Trophoblast cell (in vitro differentiated cells and primary cell): ENCODE measurements at regions not wholly inside any gene's neighbourhood (a gene's known extent, or its start where the extent isn't known, plus 50 kb on each side); places are given as distances from the start of the nearest gene placed in this dataset.

ENCODE experiments used
- DNase-seq, 2 donors: peaks; one replicate each; pipeline ENCODE4 v3.0.0-alpha.2; 2016
- H2AFZ ChIP-seq: 2 replicates; pipeline ENCODE4 v1.6.1; 2013; ENCODE audit warnings: low read length, moderate library complexity, mild to moderate bottlenecking; ENCODE audit not compliant: insufficient read depth, poor library complexity
- H2AK5ac ChIP-seq: 2 replicates; pipeline ENCODE4 v1.6.1; 2013; ENCODE audit warnings: mild to moderate bottlenecking, low read length
- H2BK120ac ChIP-seq: 2 replicates; pipeline ENCODE4 v1.6.1; 2013; ENCODE audit warnings: low read length, mild to moderate bottlenecking, moderate library complexity; ENCODE audit not compliant: insufficient read depth, poor library complexity
- H2BK12ac ChIP-seq: 2 replicates; pipeline ENCODE4 v1.6.1; 2013; ENCODE audit warnings: mild to moderate bottlenecking, low read length, moderate library complexity
- H2BK5ac ChIP-seq: 2 replicates; pipeline ENCODE4 v1.6.1; 2013; ENCODE audit warnings: low read length, low read depth, moderate library complexity, mild to moderate bottlenecking; ENCODE audit not compliant: poor library complexity
- H3K14ac ChIP-seq: 2 replicates; pipeline ENCODE4 v1.6.1; 2013; ENCODE audit warnings: mild to moderate bottlenecking, low read length
- H3K18ac ChIP-seq: 2 replicates; pipeline ENCODE4 v1.6.1; 2013; ENCODE audit warnings: mild to moderate bottlenecking, low read length
- H3K23ac ChIP-seq: 2 replicates; pipeline ENCODE4 v1.6.1; 2013; ENCODE audit warnings: low read length
- H3K27ac ChIP-seq: 2 replicates; pipeline ENCODE4 v1.5.1; 2013; ENCODE audit warnings: low read depth, mild to moderate bottlenecking, inconsistent platforms, low read length, moderate library complexity
- H3K27me3 ChIP-seq: 2 replicates; pipeline ENCODE4 v1.6.1; 2013; ENCODE audit warnings: inconsistent platforms, mild to moderate bottlenecking, low read length, moderate library complexity; ENCODE audit not compliant: insufficient read depth
- H3K36me3 ChIP-seq, 2 experiments: 1 replicate in 1 of 2; 2 replicates in 1 of 2; pipeline ENCODE4 v1.6.1; 2013; ENCODE audit warnings: low read length in 2 of 2, mild to moderate bottlenecking in 2 of 2, moderate library complexity in 1 of 2; ENCODE audit not compliant: insufficient read depth in 2 of 2, control insufficient read depth in 1 of 2
- H3K4ac ChIP-seq: 2 replicates; pipeline ENCODE4 v1.6.1; 2013; ENCODE audit warnings: low read depth, mild to moderate bottlenecking, low read length, moderate library complexity
- H3K4me1 ChIP-seq, 2 experiments: 1 replicate in 1 of 2; 2 replicates in 1 of 2; pipeline ENCODE4 v1.6.1; 2013; ENCODE audit warnings: low read length in 2 of 2, mild to moderate bottlenecking in 2 of 2, moderate library complexity in 1 of 2; ENCODE audit not compliant: insufficient read depth in 2 of 2, control insufficient read depth in 1 of 2
- H3K4me2 ChIP-seq: 2 replicates; pipeline ENCODE4 v1.6.1; 2013; ENCODE audit warnings: inconsistent platforms, mild to moderate bottlenecking, low read length, moderate library complexity
- H3K4me3 ChIP-seq: 2 replicates; pipeline ENCODE4 v1.5.1; 2013; ENCODE audit warnings: mild to moderate bottlenecking, low read depth, low read length, inconsistent platforms
- H3K79me1 ChIP-seq: one replicate; pipeline ENCODE4 v1.6.1; 2013; ENCODE audit warnings: low read length
- H3K79me2 ChIP-seq: 2 replicates; pipeline ENCODE4 v1.6.1; 2013; ENCODE audit warnings: low read length, mild to moderate bottlenecking; ENCODE audit not compliant: control insufficient read depth, insufficient read depth, poor library complexity
- H3K9ac ChIP-seq: 2 replicates; pipeline ENCODE4 v1.6.1; 2013; ENCODE audit warnings: mild to moderate bottlenecking, low read length
- H3K9me3 ChIP-seq: 2 replicates; pipeline ENCODE4 v1.6.1; 2013; ENCODE audit warnings: low read depth, mild to moderate bottlenecking, control low read depth, inconsistent platforms, low read length; ENCODE audit not compliant: insufficient read depth
- H4K12ac ChIP-seq: 2 replicates; pipeline ENCODE4 v1.6.1; 2013; ENCODE audit warnings: low read depth, mild to moderate bottlenecking, low read length, moderate library complexity
- H4K8ac ChIP-seq: 2 replicates; pipeline ENCODE4 v1.6.1; 2013; ENCODE audit warnings: low read depth, mild to moderate bottlenecking, low read length, moderate library complexity
- H4K91ac ChIP-seq: one replicate; pipeline ENCODE4 v1.6.1; 2013; ENCODE audit warnings: low read depth, mild to moderate bottlenecking, low read length, moderate library complexity
- WGBS: extraction: QIAGEN DNeasy Blood & Tissue Kit; methylation state at CpG from one replicate; pipeline ENCODE4 v1.1.7; 2013; ENCODE audit warnings: missing lambda C conversion rate; ENCODE audit not compliant: insufficient read length, insufficient coverage; ENCODE audit errors: extremely low coverage; 5-methylcytosine and 5-hydroxymethylcytosine counted together

DNA sequence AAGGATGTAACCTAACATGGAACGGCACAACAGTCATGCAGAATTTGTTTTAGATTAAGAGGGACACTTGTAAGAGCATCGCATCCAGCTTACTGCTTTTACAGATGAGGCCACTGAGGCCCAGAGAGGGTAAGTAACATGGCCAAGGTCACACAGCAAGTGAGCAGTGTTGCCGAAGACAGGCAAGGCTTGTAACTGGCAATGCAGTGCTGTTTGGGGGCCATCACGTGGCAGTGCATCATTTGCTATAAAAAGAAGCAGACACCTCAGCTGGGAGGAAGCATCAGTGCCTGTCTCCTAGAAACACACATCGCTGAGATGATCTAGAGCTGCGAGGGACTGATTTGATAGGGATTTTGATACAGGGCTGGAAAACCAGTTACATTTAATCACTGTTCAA, 108.2 kb upstream of the PROK2 start:
- no peak overlapping the region for H3K4me3 ChIP-seq
- no peak overlapping the region for H4K12ac ChIP-seq
- no peaks in the 10 kb centered on the region for H3K36me3 ChIP-seq
- H3K9ac ChIP-seq, result no peak overlapping the region
- WGBS, result no CpG with 5 or more reads among the region's 6 CpGs
- H2AFZ ChIP-seq, result no peak overlapping the region
- H3K4me1 ChIP-seq, result peaks cover 8 to 19% of the 10 kb centered on the region in 2 experiments
- no peak overlapping the region for H2BK120ac ChIP-seq
- no peak overlapping the region for H2BK5ac ChIP-seq
- H2BK12ac ChIP-seq, result no peak overlapping the region
- H3K4ac ChIP-seq, result no peak overlapping the region
- no peak overlapping the region for H3K18ac ChIP-seq
- no peak overlapping the region for H3K14ac ChIP-seq
- no peak overlapping the region for H3K27ac ChIP-seq
- no peak for DNase-seq
- no peaks in the 10 kb centered on the region for H3K27me3 ChIP-seq
- H3K23ac ChIP-seq, result no peak overlapping the region
- no peak overlapping the region for H2AK5ac ChIP-seq
- H3K4me2 ChIP-seq, result no peak overlapping the region
- no peaks in the 10 kb centered on the region for H3K79me1 ChIP-seq
- H4K8ac ChIP-seq, result no peak overlapping the region
- H3K9me3 ChIP-seq, result no peaks in the 10 kb centered on the region
- no peak overlapping the region for H4K91ac ChIP-seq
- no peaks in the 10 kb centered on the region for H3K79me2 ChIP-seq

DNA sequence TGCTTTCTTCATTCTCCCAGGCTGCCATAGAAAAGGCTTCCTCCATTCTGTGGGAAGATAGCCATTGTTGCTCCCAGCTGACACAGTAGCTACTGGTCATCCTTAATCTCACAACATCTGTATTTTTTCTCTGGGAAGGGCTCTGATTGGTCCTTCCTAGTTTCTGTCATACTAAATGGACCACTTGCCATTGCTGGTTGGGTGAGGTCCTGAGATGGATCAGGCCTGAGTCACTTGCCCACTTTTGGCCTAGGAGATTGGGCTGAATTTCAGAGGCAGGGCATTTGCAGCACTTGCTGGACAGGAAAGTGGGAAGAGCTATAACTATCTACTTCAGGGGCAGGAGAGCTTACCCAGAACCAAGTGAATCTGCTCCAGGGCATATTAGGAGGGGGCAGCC, 106.5 kb upstream of the PROK2 start:
- no peaks in the 10 kb centered on the region for H3K9me3 ChIP-seq
- no peaks in the 10 kb centered on the region for H3K36me3 ChIP-seq
- no peak overlapping the region for H4K12ac ChIP-seq
- no peak overlapping the region for H3K9ac ChIP-seq
- no peaks in the 10 kb centered on the region for H3K27me3 ChIP-seq
- no peak overlapping the region for H4K8ac ChIP-seq
- H3K14ac ChIP-seq, result no peak overlapping the region
- peak overlapping the region; percentile 35 for H2AFZ ChIP-seq
- no peak for DNase-seq
- no peaks in the 10 kb centered on the region for H3K79me2 ChIP-seq
- H2AK5ac ChIP-seq, result no peak overlapping the region
- H2BK120ac ChIP-seq, result no peak overlapping the region
- peaks cover 8 to 21% of the 10 kb centered on the region in 2 experiments for H3K4me1 ChIP-seq
- no peak overlapping the region for H3K27ac ChIP-seq
- H3K4me2 ChIP-seq, result no peak overlapping the region
- no peaks in the 10 kb centered on the region for H3K79me1 ChIP-seq
- no peak overlapping the region for H3K18ac ChIP-seq
- no peak overlapping the region for H2BK5ac ChIP-seq
- no peak overlapping the region for H4K91ac ChIP-seq
- no peak overlapping the region for H3K4me3 ChIP-seq
- no peak overlapping the region for H3K4ac ChIP-seq
- H2BK12ac ChIP-seq, result no peak overlapping the region
- H3K23ac ChIP-seq, result no peak overlapping the region

DNA sequence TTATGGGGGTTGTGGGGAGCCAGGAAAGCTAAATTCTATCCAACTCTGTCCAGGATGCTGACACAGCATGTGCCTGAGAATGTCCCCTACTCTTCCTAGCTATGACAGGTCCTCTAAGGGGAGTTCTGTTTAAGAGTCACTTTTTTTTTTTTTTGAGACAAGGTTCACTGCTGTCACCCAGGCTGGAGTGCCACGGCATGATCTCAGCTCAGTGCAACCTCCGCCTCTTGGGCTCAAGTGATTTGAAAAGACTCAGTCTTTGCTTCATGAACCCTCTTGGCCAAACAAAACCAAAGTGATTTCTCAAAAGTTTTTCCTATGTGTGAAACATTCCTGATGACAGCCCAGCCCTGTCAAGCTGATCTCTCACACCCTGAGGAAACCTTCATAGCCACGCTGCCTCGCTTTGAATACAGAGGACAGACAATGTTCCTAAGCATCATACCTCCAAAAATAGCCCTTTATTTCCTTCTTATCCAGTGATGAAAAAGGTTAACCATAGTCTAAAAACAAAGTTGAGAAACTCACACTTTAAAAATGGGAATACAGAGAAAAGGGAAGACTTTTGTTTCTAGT, 105.5 kb upstream of the PROK2 start:
- no peak overlapping the region for H3K4me3 ChIP-seq
- no peak overlapping the region for H3K27ac ChIP-seq
- no peaks in the 10 kb centered on the region for H3K79me1 ChIP-seq
- H3K79me2 ChIP-seq, result no peaks in the 10 kb centered on the region
- H4K12ac ChIP-seq, result no peak overlapping the region
- DNase-seq, result peak in 1 of 2 donors; percentile 33
- H3K9ac ChIP-seq, result no peak overlapping the region
- no peak overlapping the region for H2BK120ac ChIP-seq
- H3K18ac ChIP-seq, result no peak overlapping the region
- no peak overlapping the region for H4K8ac ChIP-seq
- no peak overlapping the region for H2AK5ac ChIP-seq
- H2BK5ac ChIP-seq, result no peak overlapping the region
- no peak overlapping the region for H3K14ac ChIP-seq
- WGBS, result no CpG with 5 or more reads among the region's 4 CpGs
- no peaks in the 10 kb centered on the region for H3K36me3 ChIP-seq
- no peak overlapping the region for H4K91ac ChIP-seq
- H2AFZ ChIP-seq, result no peak overlapping the region
- no peaks in the 10 kb centered on the region for H3K27me3 ChIP-seq
- H3K4ac ChIP-seq, result no peak overlapping the region
- no peak overlapping the region for H3K4me2 ChIP-seq
- no peak overlapping the region for H2BK12ac ChIP-seq
- no peaks in the 10 kb centered on the region for H3K9me3 ChIP-seq
- H3K4me1 ChIP-seq, result peaks cover 8 to 23% of the 10 kb centered on the region in 2 experiments
- no peak overlapping the region for H3K23ac ChIP-seq

DNA sequence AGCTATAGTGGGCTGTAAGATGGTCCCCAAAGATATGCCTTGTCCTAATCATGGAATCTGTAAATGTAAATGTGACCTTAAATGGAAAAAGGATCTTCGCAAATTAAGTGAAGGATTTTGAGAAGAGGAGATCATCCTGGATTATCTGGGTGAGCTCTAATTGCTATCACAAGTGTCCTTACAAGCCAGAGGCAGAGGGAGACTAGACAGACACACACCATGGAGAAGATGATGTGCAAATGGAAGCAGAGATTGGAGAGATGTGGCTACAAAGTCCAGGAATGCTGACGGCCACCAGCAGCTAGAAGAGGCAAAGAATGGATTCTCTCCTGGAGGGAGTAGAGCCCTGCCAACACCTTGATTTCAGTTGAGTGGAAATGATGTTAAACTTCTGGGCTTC, 102.3 kb upstream of the PROK2 start:
- Histone ChIP-seq H3K9me3 (no peaks in the 10 kb centered on the region), H2BK5ac (no peak overlapping the region), H3K4me1 (peaks cover 6 to 25% of the 10 kb centered on the region in 2 experiments), H3K4ac (no peak overlapping the region), H4K12ac (no peak overlapping the region), H2AFZ (no peak overlapping the region), H3K18ac (no peak overlapping the region), H3K9ac (no peak overlapping the region), H4K8ac (no peak overlapping the region), H2BK120ac (no peak overlapping the region), H3K4me2 (no peak overlapping the region), H2BK12ac (no peak overlapping the region), H3K23ac (no peak overlapping the region), H3K79me2 (no peaks in the 10 kb centered on the region), H2AK5ac (peak overlapping the region; percentile 49), H4K91ac (no peak overlapping the region), H3K79me1 (peaks cover 2% of the 10 kb centered on the region), H3K27me3 (no peaks in the 10 kb centered on the region), H3K36me3 (no peaks in the 10 kb centered on the region), H3K27ac (no peak overlapping the region), H3K4me3 (no peak overlapping the region), H3K14ac (no peak overlapping the region)
- no CpG with 5 or more reads among the region's 2 CpGs for WGBS
- DNase-seq, result no peak
